CD14-positive monocyte (primary cell): ENCODE measurements at regions not wholly inside any gene's neighbourhood (a gene's known extent, or its start where the extent isn't known, plus 50 kb on each side); places are given as distances from the start of the nearest gene placed in this dataset.
"Not testable (repeated sequence)": the region's sequence is repeated elsewhere in the genome, so short reads cannot be mapped to it uniquely, and the experiment has no call there.

Experiments
- DNase-seq, 3 donors: peaks; one replicate each; pipeline ENCODE4 v3.0.0-alpha.2; 2011 to 2022
- H2AFZ ChIP-seq: 2 replicates; pipeline ENCODE4 v1.6.0; 2012; ENCODE audit warnings: mild to moderate bottlenecking, low read depth, low read length, inconsistent platforms; ENCODE audit not compliant: insufficient read depth, poor library complexity, severe bottlenecking
- H3K27ac ChIP-seq, 2 donors: 1 replicate in 1 of 2; 2 replicates in 1 of 2; pipeline ENCODE4 v1.5.1; 2012 to 2013; ENCODE audit warnings: low read length in 2 of 2, control low read depth in 1 of 2, inconsistent platforms in 1 of 2, low read depth in 1 of 2, mild to moderate bottlenecking in 1 of 2
- H3K27me3 ChIP-seq, 2 donors: one replicate each; pipeline versions ENCODE4 v1.6.0 to v1.6.1; 2011 to 2013; ENCODE audit warnings: low read length in 2 of 2; ENCODE audit not compliant: control insufficient read depth in 2 of 2, insufficient read depth in 2 of 2
- H3K36me3 ChIP-seq, 2 donors: replicated peaks in 1 of 2; 1 replicate in 1 of 2; 2 replicates in 1 of 2; pipeline versions ENCODE4 v1.5.1 to v1.6.1; 2012 to 2013; ENCODE audit warnings: low read length in 2 of 2, control low read depth in 1 of 2, inconsistent platforms in 1 of 2, mild to moderate bottlenecking in 1 of 2; ENCODE audit not compliant: insufficient read depth in 2 of 2, control insufficient read depth in 1 of 2
- H3K4me1 ChIP-seq, 2 donors: 1 replicate in 1 of 2; 2 replicates in 1 of 2; pipeline versions ENCODE4 v1.5.1 to v1.6.1; 2012 to 2013; ENCODE audit warnings: low read length in 2 of 2, control low read depth in 1 of 2, inconsistent platforms in 1 of 2, mild to moderate bottlenecking in 1 of 2, moderate library complexity in 1 of 2; ENCODE audit not compliant: insufficient read depth in 2 of 2, control insufficient read depth in 1 of 2
- H3K4me2 ChIP-seq: replicated peaks from 2 replicates; pipeline ENCODE3; 2012; ENCODE audit warnings: low read length, moderate library complexity, mild to moderate bottlenecking; ENCODE audit not compliant: poor library complexity, severe bottlenecking; ENCODE audit errors: extremely low read depth
- H3K4me3 ChIP-seq, 3 experiments: fragments of 200-600 bp in 1 of 3; sonication (generic) in 1 of 3; replicated peaks in 1 of 3; 1 replicate in 2 of 3; 2 replicates in 1 of 3; pipeline ENCODE4 v1.5.1; 2011 to 2013; ENCODE audit warnings: low read length in 3 of 3, mild to moderate bottlenecking in 3 of 3, control low read depth in 2 of 3, low read depth in 2 of 3, inconsistent platforms in 1 of 3, moderate library complexity in 1 of 3
- H3K79me2 ChIP-seq: 2 replicates; pipeline ENCODE4 v1.6.0; 2012; ENCODE audit warnings: mild to moderate bottlenecking, control low read depth, inconsistent platforms, low read length, moderate library complexity; ENCODE audit not compliant: insufficient read depth
- H3K9ac ChIP-seq: 2 replicates; pipeline ENCODE4 v1.6.0; 2017; ENCODE audit warnings: low read length, mild to moderate bottlenecking; ENCODE audit not compliant: insufficient read depth, poor library complexity, severe bottlenecking
- H3K9me3 ChIP-seq, 2 donors: replicated peaks in 1 of 2; 1 replicate in 1 of 2; 2 replicates in 1 of 2; pipeline versions ENCODE4 v1.5.1 to v1.6.1; 2012 to 2013; ENCODE audit warnings: low read length in 2 of 2, control low read depth in 1 of 2; ENCODE audit not compliant: control insufficient read depth in 1 of 2, insufficient read depth in 1 of 2
- H4K20me1 ChIP-seq: 2 replicates; pipeline ENCODE4 v1.6.0; 2012; ENCODE audit warnings: mild to moderate bottlenecking, low read length, control low read depth, moderate library complexity; ENCODE audit not compliant: insufficient read depth
- H3K27ac Mint-ChIP-seq, 7 donors: one replicate each; pipeline ENCODE4 v1.8.0; 2020; ENCODE audit warnings: mild to moderate bottlenecking in 7 of 7, mixed read lengths in 7 of 7, moderate library complexity in 6 of 7, inconsistent platforms in 2 of 7
- H3K27me3 Mint-ChIP-seq, 3 donors: one replicate each; pipeline ENCODE4 v1.8.0; 2021 to 2022; ENCODE audit warnings: low read depth in 3 of 3, mild to moderate bottlenecking in 3 of 3, mixed read lengths in 3 of 3, moderate library complexity in 3 of 3, inconsistent platforms in 1 of 3
- H3K36me3 Mint-ChIP-seq, 2 donors: one replicate each; pipeline ENCODE4 v1.8.0; 2020; ENCODE audit warnings: mixed read lengths in 2 of 2, inconsistent platforms in 1 of 2, mild to moderate bottlenecking in 1 of 2
- H3K4me1 Mint-ChIP-seq: one replicate; pipeline ENCODE4 v1.8.0; 2020; ENCODE audit warnings: mild to moderate bottlenecking, mixed read lengths
- H3K4me3 Mint-ChIP-seq, 2 donors: one replicate each; pipeline ENCODE4 v1.8.0; 2020; ENCODE audit warnings: mild to moderate bottlenecking in 2 of 2, mixed read lengths in 2 of 2, moderate library complexity in 1 of 2
- H3K9me3 Mint-ChIP-seq, 7 donors: one replicate each; pipeline ENCODE4 v1.8.0; 2020 to 2022; ENCODE audit warnings: mixed read lengths in 7 of 7, mild to moderate bottlenecking in 6 of 7, moderate library complexity in 6 of 7, inconsistent platforms in 2 of 7
- WGBS: methylation state at CpG from one replicate; pipeline ENCODE4 v1.1.5; 2013; ENCODE audit warnings: missing lambda C conversion rate; ENCODE audit not compliant: insufficient coverage; 5-methylcytosine and 5-hydroxymethylcytosine counted together
- intact Hi-C, 2 donors: fragments of 100-400 bp; cut with micrococcal nuclease; formaldehyde crosslinking; loops; one replicate each; pipeline versions ENCODE4 v1.15.0 to v1.15.1; 2023
- TF ChIP-seq, protein P1 (sequence below): fragments of 200-600 bp; IDR thresholded peaks from one replicate; pipeline ENCODE4 v1.8.0; 2022; ENCODE audit warnings: antibody characterized with exemption, mild to moderate bottlenecking

DNA sequence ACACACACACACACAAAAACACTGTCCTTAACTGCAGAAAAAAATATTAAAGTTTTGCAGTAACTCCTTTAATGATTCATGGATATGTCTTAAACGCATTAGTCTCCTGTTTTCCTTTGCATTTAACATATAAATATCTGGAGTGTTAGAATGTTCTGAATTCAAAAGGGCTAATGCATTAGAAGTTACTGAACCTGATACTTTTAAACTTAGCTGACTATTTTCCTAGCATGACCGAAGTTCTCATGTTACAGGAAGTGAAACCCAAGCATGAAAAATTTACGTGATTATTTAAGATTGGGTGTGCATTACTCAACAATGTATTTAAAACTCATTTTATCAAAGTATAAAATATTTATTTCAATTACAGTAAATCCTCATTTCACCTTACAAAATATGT lies 791.2 kb downstream of the FLRT2 start:
- Histone ChIP-seq H3K27me3 (no peaks in the 10 kb centered on the region), H3K9ac (no peak overlapping the region), H3K4me3 (no peak overlapping the region), H4K20me1 (no peaks in the 10 kb centered on the region), H3K79me2 (no peaks in the 10 kb centered on the region), H3K9me3 (no peaks in the 10 kb centered on the region), H2AFZ (no peak overlapping the region), H3K4me1 (no peaks in the 10 kb centered on the region), H3K36me3 (no peaks in the 10 kb centered on the region), H3K27ac (no peak overlapping the region), H3K4me2 (no peak overlapping the region)
- Mint-ChIP-seq H3K27me3 (no peaks in the 10 kb centered on the region), H3K4me3 (no peak overlapping the region), H3K4me1 (peaks cover 12% of the 10 kb centered on the region), H3K27ac (peak overlapping the region in 1 of 7 donors; percentile 15), H3K9me3 (peaks cover 0 to 4% (median 0%) of the 10 kb centered on the region in 7 donors), H3K36me3 (no peaks in the 10 kb centered on the region)
- intact Hi-C loops = no loop called here
- WGBS = no CpG with 5 or more reads among the region's 3 CpGs
- DNase-seq = no peak
- TF ChIP-seq, protein P1, sequence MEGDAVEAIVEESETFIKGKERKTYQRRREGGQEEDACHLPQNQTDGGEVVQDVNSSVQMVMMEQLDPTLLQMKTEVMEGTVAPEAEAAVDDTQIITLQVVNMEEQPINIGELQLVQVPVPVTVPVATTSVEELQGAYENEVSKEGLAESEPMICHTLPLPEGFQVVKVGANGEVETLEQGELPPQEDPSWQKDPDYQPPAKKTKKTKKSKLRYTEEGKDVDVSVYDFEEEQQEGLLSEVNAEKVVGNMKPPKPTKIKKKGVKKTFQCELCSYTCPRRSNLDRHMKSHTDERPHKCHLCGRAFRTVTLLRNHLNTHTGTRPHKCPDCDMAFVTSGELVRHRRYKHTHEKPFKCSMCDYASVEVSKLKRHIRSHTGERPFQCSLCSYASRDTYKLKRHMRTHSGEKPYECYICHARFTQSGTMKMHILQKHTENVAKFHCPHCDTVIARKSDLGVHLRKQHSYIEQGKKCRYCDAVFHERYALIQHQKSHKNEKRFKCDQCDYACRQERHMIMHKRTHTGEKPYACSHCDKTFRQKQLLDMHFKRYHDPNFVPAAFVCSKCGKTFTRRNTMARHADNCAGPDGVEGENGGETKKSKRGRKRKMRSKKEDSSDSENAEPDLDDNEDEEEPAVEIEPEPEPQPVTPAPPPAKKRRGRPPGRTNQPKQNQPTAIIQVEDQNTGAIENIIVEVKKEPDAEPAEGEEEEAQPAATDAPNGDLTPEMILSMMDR = no peak

DNA sequence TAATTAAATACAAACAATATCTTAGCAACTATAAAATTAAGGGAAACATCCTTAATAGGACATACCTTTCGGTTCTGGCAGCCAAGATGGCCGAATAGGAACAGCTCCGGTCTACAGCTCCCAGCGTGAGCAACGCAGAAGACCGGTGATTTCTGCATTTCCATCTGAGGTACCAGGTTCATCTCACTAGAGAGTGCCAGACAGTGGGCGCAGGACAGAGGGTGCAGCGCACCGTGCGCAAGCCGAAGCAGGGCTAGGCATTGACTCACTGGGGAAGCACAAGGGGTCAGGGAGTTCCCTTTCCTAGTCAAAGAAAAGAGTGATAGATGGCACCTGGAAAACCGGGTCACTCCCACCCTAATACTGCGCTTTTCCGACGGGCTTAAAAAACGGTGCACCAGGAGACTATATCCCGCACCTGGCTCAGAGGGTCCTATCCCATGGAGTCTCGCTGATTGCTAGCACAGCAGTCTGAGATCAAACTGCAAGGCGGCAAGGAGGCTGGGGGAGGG lies 782.3 kb downstream of the FLRT2 start:
- H3K4me3 ChIP-seq, H3K4me1 ChIP-seq, H3K27me3 Mint-ChIP-seq, H3K4me3 Mint-ChIP-seq, H3K79me2 ChIP-seq, DNase-seq, H3K4me1 Mint-ChIP-seq, H3K27ac Mint-ChIP-seq, H3K27ac ChIP-seq, H2AFZ ChIP-seq, H3K4me2 ChIP-seq, H4K20me1 ChIP-seq, H3K9ac ChIP-seq, H3K27me3 ChIP-seq, H3K36me3 Mint-ChIP-seq, intact Hi-C loops, H3K36me3 ChIP-seq: not testable (repeated sequence)
- WGBS = over 99% methylated on average over 17 of the region's 19 CpGs
- peaks cover 0 to 14% of the 10 kb centered on the region in 2 donors for H3K9me3 ChIP-seq
- peaks cover 6 to 21% (median 20%) of the 10 kb centered on the region in 7 donors for H3K9me3 Mint-ChIP-seq
